ENCODE measurements at regions not wholly inside any gene's neighbourhood (a gene's known extent, or its start where the extent isn't known, plus 50 kb on each side); places are given as distances from the start of the nearest gene placed in this dataset.
"Not testable (repeated sequence)": the region's sequence is repeated elsewhere in the genome, so short reads cannot be mapped to it uniquely, and the experiment has no call there.

- intact Hi-C loops (cut with DNase I): loop anchor here in 1 of 2 donors (5.0 kb wide), 1 partner anchor 37 kb away; no protein-coding TSS in a partner anchor
- DNase-seq: no peak
- no peak for ATAC-seq
Measured at GRCh38 chr9:129454467-129455067, 166.3 kb downstream of the C9orf50 start.

- intact Hi-C loops (cut with DNase I): no loop called here
- ATAC-seq (no peak), DNase-seq (no peak)
Measured at GRCh38 chr9:129453734-129454133, 167.2 kb downstream of the C9orf50 start.

GRCh38 chr9:129451669-129452068, 169.2 kb downstream of the C9orf50 start:
- intact Hi-C loops (cut with DNase I): no loop called here
- DNase-seq (no peak), ATAC-seq (peak; percentile 21 to 66)

GRCh38 chr9:129451089-129451656, 169.7 kb downstream of the C9orf50 start:
- no peak for DNase-seq
- peak; percentile 48 to 59 for ATAC-seq
- intact Hi-C loops (cut with DNase I): no loop called here

GRCh38 chr9:129449066-129449465, 171.8 kb downstream of the C9orf50 start:
- no peak for ATAC-seq

GRCh38 chr9:129446828-129447550, 173.9 kb downstream of the C9orf50 start:
- intact Hi-C loops (cut with DNase I): no loop called here
- no peak for DNase-seq
- ATAC-seq: no peak

More at GRCh38 chr9:129449066-129449465, 171.8 kb downstream of the C9orf50 start:
- DNase-seq: no peak
- intact Hi-C loops (cut with DNase I): no loop called here

GRCh38 chr9:129445794-129446306, 175.1 kb downstream of the C9orf50 start:
- intact Hi-C loops (cut with DNase I): no loop called here
- ATAC-seq (no peak), DNase-seq (no peak)

- DNase-seq; ATAC-seq; intact Hi-C loops (cut with DNase I): not testable (repeated sequence)
Measured at GRCh38 chr9:129443515-129444164, 177.3 kb downstream of the C9orf50 start.

GRCh38 chr9:129442803-129443511, 177.9 kb downstream of the C9orf50 start:
- ATAC-seq (no peak), DNase-seq (no peak)
- intact Hi-C loops (cut with DNase I): no loop called here

- ATAC-seq (no peak), DNase-seq (no peak)
- intact Hi-C loops (cut with DNase I): no loop called here
Measured at GRCh38 chr9:129441852-129442251, 179.0 kb downstream of the C9orf50 start.

GRCh38 chr9:129440435-129441186, 180.3 kb downstream of the C9orf50 start:
- ATAC-seq: no peak
- intact Hi-C loops (cut with DNase I): no loop called here
- no peak for DNase-seq

GRCh38 chr9:129439242-129439641, 181.7 kb downstream of the C9orf50 start:
- DNase-seq (no peak), ATAC-seq (no peak)
- intact Hi-C loops (cut with DNase I): no loop called here

GRCh38 chr9:129437626-129438323, 183.1 kb downstream of the C9orf50 start:
- peak; percentile 35 for ATAC-seq
- intact Hi-C loops (cut with DNase I): no loop called here
- no peak for DNase-seq

GRCh38 chr9:129436751-129437625, 183.9 kb downstream of the C9orf50 start:
- DNase-seq: peak; percentile 80
- intact Hi-C loops (cut with DNase I): no loop called here

GRCh38 chr9:129435988-129436717, 184.7 kb downstream of the C9orf50 start:
- intact Hi-C loops (cut with DNase I): no loop called here

More at GRCh38 chr9:129436751-129437625, 183.9 kb downstream of the C9orf50 start:
- ATAC-seq: peak; percentile 86 to 93

GRCh38 chr9:129435291-129435690, 185.6 kb downstream of the C9orf50 start:
- DNase-seq (no peak), ATAC-seq (no peak)
- intact Hi-C loops (cut with DNase I): no loop called here

More at GRCh38 chr9:129435988-129436717, 184.7 kb downstream of the C9orf50 start:
- ATAC-seq (peak; percentile 2 to 4), DNase-seq (no peak)

Measured in left cardiac atrium (tissue), 4 donors.